ENCODE measurements at regions not wholly inside any gene's neighbourhood (a gene's known extent, or its start where the extent isn't known, plus 50 kb on each side); places are given as distances from the start of the nearest gene placed in this dataset.

DNA sequence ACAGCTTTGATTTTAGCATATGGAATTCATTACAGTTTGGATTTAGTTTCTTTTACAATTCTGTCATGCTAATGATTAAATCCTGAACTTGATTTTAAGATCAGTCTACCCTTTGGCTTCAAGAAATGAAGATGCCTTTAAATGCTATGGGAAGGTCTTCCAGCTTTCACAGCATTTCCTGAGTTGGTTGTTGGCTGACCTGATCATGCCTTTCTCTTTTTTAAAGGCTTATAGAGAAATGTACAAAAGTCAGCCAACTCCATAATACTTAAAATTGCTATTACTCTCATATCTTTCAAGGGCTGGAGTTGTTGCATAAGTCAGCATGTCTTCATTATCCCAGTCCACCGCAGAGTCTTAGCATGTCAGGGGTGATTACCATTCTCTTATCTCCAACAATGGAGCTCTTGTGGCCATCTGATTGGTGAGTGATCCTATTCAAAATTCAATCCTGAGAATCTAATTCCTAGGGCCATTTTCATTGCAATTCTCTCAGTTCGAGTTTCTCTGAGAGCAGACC, 123.8 kb downstream of the GMNC start:
- TF ChIP-seq POLR2AphosphoS5 (IDR thresholded peaks at IDR 0.05) (no peak), POLR2A (IDR thresholded peaks at IDR 0.05) (no peak), EP300 (IDR thresholded peaks at IDR 0.05) (no peak)

Data from gastroesophageal sphincter (tissue), 2 donors.